Fibroblast of lung (primary cell): ENCODE measurements at regions not wholly inside any gene's neighbourhood (a gene's known extent, or its start where the extent isn't known, plus 50 kb on each side); places are given as distances from the start of the nearest gene placed in this dataset.

Source experiments
- EZH2 ChIP-seq: IDR thresholded peaks from 2 replicates; pipeline ENCODE4 v1.5.1; 2012; ENCODE audit warnings: low read length, control low read depth, mild to moderate bottlenecking; ENCODE audit errors: missing control alignments
- TF ChIP-seq, protein P1 (sequence below), 2 donors: IDR thresholded peaks in 1 of 2; conservative IDR thresholded peaks in 1 of 2; 1 replicate in 1 of 2; 2 replicates in 1 of 2; pipeline ENCODE4 v1.5.1; 2011 to 2012; ENCODE audit warnings: low read length in 2 of 2, control low read depth in 1 of 2, inconsistent platforms in 1 of 2, low read depth in 1 of 2, mild to moderate bottlenecking in 1 of 2

DNA sequence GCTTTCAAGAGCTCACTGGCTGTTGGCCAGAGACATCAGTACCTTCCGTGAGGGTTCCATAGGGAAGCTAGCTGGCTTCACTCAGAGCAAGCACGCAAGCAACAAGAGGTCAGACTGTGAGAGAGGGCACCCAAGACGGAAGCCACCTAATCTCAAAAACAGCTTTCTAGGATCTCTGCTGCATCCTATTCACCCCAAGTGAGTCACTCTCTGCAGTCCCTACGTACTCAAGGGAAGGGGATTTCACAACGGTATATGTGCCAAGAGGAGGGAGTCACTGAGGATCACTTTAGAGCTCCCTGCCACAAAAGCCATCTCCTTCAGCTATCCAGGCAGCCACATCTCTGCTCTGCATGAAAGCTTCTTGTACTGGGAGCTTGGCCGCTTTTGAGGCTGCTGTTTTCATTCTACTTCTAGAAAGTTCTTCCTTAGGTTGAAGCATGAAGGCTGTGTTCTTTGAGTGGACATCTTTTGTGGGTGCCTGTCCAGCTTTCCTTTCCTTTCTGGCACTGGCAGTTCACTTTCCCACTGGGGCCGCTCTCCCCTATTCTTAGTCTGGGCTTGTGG, 249.5 kb downstream of the MAN2A1 start:
- TF ChIP-seq, protein P1, sequence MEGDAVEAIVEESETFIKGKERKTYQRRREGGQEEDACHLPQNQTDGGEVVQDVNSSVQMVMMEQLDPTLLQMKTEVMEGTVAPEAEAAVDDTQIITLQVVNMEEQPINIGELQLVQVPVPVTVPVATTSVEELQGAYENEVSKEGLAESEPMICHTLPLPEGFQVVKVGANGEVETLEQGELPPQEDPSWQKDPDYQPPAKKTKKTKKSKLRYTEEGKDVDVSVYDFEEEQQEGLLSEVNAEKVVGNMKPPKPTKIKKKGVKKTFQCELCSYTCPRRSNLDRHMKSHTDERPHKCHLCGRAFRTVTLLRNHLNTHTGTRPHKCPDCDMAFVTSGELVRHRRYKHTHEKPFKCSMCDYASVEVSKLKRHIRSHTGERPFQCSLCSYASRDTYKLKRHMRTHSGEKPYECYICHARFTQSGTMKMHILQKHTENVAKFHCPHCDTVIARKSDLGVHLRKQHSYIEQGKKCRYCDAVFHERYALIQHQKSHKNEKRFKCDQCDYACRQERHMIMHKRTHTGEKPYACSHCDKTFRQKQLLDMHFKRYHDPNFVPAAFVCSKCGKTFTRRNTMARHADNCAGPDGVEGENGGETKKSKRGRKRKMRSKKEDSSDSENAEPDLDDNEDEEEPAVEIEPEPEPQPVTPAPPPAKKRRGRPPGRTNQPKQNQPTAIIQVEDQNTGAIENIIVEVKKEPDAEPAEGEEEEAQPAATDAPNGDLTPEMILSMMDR (conservative IDR thresholded peaks at IDR 0.05 in 1 of 2, IDR thresholded peaks at IDR 0.05 in 1 of 2; ENCODE audit: low read depth in 1 of 2, low read length in 2 of 2): no peak
- no peak for TF ChIP-seq EZH2
